Fibroblast of the aortic adventitia (primary cell): ENCODE measurements at regions not wholly inside any gene's neighbourhood (a gene's known extent, or its start where the extent isn't known, plus 50 kb on each side); places are given as distances from the start of the nearest gene placed in this dataset.

Experiments used
- DNase-seq: peaks from one replicate; pipeline ENCODE4 v3.0.0-alpha.2; 2010; ENCODE audit warnings: low read depth
- H3K4me3 ChIP-seq: 2 replicates; pipeline ENCODE4 v1.5.1; 2011; ENCODE audit warnings: low read depth, mild to moderate bottlenecking, control low read depth, low read length, moderate library complexity
- TF ChIP-seq, protein P1 (sequence below): IDR thresholded peaks from 2 replicates; pipeline ENCODE4 v1.5.1; 2011; ENCODE audit warnings: mild to moderate bottlenecking, low read length, control low read depth, inconsistent platforms; ENCODE audit not compliant: insufficient read depth

GRCh38 chr17:11049539-11049938 is 191.5 kb upstream of the SHISA6 start:
- DNase-seq: no peak
- TF ChIP-seq, protein P1, sequence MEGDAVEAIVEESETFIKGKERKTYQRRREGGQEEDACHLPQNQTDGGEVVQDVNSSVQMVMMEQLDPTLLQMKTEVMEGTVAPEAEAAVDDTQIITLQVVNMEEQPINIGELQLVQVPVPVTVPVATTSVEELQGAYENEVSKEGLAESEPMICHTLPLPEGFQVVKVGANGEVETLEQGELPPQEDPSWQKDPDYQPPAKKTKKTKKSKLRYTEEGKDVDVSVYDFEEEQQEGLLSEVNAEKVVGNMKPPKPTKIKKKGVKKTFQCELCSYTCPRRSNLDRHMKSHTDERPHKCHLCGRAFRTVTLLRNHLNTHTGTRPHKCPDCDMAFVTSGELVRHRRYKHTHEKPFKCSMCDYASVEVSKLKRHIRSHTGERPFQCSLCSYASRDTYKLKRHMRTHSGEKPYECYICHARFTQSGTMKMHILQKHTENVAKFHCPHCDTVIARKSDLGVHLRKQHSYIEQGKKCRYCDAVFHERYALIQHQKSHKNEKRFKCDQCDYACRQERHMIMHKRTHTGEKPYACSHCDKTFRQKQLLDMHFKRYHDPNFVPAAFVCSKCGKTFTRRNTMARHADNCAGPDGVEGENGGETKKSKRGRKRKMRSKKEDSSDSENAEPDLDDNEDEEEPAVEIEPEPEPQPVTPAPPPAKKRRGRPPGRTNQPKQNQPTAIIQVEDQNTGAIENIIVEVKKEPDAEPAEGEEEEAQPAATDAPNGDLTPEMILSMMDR: no peak

DNA sequence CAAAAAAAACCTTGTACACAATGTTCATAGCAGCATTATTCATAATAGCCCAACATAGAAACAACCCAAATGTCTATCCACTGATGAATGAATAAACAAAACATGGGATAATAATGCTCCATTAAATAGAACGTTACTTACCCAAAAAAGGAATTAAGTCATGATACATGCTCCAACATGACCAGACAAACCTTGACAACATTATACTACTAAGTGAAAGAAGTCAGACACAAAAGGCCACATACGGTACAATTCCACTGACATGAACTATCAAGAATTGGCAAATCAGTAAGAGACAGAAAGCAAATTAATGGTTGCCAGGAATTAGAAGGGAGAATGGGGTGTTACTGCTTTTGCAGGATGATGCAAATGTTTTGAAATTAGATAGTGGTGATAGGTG is 193.8 kb upstream of the SHISA6 start:
- DNase-seq: no peak
- TF ChIP-seq, protein P1: no peak
- H3K4me3 ChIP-seq: no peak overlapping the region

More at GRCh38 chr17:11049539-11049938, 191.5 kb upstream of the SHISA6 start:
- no peak overlapping the region for H3K4me3 ChIP-seq

GRCh38 chr17:11039342-11039741 is 201.5 kb upstream of the PIRT start:
- no peak overlapping the region for H3K4me3 ChIP-seq
- TF ChIP-seq, protein P1: no peak
- DNase-seq: no peak

DNA sequence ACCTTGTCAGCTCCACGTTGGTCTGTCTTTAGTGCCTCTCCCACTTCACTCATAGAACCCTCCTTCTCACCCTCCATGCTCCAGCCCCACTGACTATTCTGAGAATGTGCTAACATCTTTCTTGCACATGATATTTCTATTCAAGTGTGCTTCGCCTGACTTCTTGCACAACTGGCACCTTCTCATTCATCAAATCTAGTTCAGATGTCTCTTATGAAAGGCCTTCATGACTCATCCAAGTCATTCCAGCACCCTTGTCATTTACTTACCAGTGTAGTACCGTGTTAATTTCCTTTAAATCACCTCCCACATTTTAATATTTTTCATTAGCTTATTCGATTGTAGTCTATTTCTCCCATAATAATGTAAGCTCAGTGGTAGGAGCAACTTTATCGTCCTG is 197.8 kb upstream of the PIRT start:
- H3K4me3 ChIP-seq: no peak overlapping the region
- TF ChIP-seq, protein P1: no peak
- DNase-seq: no peak

- DNase-seq: no peak
- TF ChIP-seq, protein P1: no peak
- no peak overlapping the region for H3K4me3 ChIP-seq
Measured at GRCh38 chr17:11031787-11032186, 193.9 kb upstream of the PIRT start.

GRCh38 chr17:11029791-11030190 is 191.9 kb upstream of the PIRT start:
- H3K4me3 ChIP-seq: no peak overlapping the region
- TF ChIP-seq, protein P1: no peak
- DNase-seq: no peak

GRCh38 chr17:11028349-11028748 is 190.5 kb upstream of the PIRT start:
- DNase-seq: no peak
- TF ChIP-seq, protein P1: no peak
- no peak overlapping the region for H3K4me3 ChIP-seq
